Ramos (cell line): ENCODE measurements at regions not wholly inside any gene's neighbourhood (a gene's known extent, or its start where the extent isn't known, plus 50 kb on each side); places are given as distances from the start of the nearest gene placed in this dataset.

ENCODE experiments used
- in situ Hi-C: fragments of 300-500 bp; cut with MboI; formaldehyde crosslinking; loops from one replicate; pipeline ENCODE4 v1.14.3; 2022; ENCODE audit warnings: low sequenced_read_pairs; ENCODE audit not compliant: unreplicated experiment

DNA sequence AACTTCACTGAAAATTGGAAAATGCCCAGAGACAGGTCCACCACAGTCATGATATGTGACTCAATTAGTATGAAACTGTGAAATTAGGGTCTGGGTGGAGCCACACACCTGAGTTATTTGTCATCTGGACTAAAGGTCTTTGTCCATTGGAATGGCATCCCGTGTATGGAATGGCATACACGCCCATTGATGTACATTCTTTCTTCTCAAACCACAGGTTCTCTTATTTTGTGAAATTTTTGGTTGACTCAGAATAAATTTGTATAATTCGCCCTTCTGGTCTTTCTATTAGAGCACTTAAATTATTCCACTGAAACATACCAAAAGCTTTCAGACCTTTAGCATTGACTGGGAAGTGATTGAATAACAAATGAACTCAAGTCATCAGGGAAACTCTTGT, 66.8 kb upstream of the UBE2E1 start:
- in situ Hi-C loops: no loop called here

DNA sequence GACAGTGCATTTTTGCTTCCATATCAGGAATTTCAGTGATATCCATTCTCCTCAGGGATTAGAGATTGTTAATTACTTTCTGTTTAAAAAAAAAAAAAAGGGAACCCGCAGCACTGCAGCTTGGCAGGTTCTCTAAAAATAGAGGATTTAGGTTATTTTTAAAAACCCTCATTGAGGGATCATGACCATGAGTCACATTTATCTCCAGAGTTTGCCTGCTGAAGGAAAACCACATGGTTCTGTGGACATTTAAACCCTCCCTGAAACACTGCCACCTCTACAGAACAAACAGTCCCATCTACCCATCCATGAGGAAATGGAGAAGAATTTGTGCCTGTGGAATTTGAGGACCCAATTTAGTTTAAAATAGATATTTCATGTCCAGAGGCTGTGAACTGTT, 66.2 kb upstream of the UBE2E1 start:
- in situ Hi-C loops: no loop called here

DNA sequence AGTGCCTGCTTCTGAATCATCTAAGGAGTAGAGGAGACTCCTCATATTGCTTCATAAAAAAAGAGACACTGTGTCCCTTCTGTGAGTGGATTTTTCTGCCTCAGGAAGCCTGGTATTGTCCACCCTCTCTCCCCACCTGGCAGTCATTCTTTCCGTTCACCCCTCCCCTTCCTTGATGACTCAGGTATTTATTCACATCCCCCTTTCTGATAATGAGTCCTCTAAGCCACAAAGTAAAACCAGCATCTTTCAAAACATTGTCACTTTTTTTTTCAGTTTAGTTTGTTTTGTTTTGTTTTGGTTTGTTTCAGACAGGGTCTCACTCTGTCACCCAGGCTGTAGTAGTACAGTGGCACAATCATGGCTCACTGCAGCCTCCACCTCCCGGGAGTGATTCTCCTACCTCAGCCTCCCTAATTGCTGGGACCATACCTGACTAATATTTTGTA, 65.2 kb upstream of the UBE2E1 start:
- in situ Hi-C loops: no loop called here

GRCh38 chr3:23741036-23741706, 64.6 kb upstream of the UBE2E1 start:
- in situ Hi-C loops: no loop called here

DNA sequence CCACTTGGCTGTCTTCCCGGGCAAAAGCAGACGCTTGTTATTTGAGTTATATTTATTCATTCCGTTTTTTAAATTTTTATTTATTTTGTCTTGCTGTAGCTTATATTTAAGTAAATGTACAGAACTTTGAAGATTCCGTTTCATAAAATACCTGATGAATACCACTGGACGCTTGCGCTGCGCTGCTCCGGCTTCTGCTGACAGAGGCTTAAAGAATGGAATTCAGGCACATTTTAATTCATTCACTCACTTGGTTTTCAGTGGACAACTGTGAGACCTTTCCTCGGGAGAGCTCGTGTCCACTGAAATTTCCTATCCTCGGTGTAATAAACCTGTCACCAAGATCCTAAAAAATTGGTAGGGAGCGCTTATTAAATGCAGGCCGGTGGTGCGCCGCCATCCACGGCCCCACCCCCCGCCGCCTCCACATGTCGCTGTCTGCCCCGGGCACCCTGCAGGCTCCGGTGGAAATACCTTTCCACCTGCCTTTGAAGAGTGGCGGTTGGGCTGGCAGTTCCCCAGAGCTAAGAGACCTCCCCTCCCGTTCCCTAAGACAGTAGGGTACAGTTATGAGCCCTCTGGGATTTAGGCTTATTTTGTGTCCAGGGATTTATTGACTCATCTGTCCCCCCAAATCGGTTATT, 62.5 kb upstream of the UBE2E1 start:
- in situ Hi-C loops: no loop called here

DNA sequence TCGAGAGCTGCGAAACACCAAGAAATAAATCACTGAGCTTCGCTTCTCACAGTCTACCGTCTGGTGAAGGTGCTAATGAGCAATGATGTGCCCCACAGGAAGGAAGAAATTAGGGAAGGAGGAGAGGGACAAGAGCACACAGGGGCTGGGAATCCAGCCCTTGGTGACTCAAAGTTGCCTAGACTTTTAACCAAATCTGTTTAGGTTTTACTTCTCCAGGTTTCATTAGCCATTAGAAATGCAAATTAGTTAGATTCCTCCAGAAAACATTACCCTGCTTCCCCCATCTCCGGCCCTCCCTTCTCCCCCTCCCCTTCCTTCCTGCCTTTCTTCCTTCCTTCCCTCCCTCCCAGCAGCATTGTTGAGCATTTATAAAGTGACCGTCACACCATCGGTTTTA, 59.3 kb upstream of the UBE2E1 start:
- in situ Hi-C loops: no loop called here

DNA sequence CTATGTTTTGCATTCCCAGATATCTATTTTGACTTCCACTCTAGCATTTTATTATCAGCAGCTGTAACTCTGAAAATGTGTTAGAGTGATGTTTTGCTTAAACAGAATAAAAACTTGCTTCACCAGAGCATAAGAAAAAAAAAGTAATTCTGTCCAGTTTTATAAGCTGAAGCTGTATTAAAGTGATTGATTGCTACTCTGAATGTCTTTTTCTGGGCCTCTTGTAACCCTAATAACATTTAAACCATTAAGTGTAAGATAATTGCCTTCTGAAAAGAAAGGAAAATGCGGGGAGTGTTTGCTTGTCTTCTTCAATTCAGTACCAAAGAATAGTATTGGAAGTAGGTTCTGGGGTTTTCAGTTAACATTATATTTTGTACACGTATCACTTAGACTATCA, 57.9 kb upstream of the UBE2E1 start:
- in situ Hi-C loops: no loop called here

DNA sequence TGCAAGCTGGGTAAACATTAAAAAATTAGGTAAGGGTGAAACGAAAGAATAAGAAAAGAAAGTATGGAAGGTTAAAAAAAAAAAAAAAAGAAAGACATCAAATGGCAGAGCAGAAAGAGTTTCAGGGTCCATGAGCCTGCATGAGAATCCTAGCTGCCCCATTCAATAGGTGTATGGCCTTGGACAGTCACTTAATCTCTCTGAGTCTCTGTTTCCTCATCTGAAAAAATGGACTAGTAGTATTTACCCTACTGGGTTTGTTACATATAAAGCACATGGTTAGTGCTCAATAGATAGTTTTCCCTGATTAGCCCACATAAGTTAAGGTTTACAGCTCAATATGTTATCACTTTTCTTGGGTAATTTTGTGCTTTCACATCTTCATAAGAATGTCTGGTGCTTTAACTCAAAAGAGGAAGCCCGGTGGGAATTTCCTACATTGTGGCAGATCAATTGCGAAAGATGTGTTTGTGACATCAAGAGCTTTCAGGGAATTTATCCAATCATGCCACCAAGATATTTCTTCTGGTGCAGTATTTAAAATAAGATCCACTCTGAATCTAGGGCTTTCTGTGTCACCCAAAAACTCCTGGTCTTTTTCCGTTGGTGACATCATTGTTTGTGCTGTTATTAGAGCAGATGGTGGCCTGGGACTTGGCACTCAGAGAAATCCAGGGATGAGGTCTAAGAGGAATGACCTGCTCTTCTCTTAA, 57.2 kb upstream of the UBE2E1 start:
- in situ Hi-C loops: no loop called here

- in situ Hi-C loops: no loop called here
Observed at GRCh38 chr3:23749609-23750008, 56.1 kb upstream of the UBE2E1 start.

DNA sequence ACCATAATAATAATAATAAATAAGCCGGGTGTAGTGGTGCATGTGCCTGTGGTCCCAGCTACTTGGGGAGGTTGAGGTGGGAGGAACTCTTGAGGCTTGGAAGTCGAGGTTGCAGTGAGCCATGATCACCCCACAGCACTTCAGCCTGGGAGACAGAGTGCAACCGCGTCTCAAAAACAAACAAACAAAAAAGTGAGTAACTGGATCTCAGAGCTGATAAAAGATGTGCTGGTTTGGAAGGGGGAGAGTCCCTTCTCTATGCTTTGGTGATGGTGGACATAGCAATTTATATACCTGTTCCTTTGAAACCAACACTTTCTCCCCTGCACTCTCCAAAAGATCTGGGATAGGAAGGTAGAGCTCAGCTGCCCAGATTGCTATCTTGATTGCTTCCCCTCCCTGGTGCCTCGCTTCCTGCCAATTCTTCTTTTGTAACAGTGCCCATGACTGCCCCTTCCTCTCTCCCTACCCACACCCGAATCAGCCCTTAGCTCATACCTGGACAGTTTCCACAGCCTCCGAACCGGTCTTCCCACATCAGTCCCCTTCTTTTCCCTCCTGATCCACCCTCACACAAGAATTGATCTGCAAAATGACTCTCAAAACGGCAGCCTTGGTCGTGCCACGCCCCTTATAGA, 55.1 kb upstream of the UBE2E1 start:
- in situ Hi-C loops: no loop called here

DNA sequence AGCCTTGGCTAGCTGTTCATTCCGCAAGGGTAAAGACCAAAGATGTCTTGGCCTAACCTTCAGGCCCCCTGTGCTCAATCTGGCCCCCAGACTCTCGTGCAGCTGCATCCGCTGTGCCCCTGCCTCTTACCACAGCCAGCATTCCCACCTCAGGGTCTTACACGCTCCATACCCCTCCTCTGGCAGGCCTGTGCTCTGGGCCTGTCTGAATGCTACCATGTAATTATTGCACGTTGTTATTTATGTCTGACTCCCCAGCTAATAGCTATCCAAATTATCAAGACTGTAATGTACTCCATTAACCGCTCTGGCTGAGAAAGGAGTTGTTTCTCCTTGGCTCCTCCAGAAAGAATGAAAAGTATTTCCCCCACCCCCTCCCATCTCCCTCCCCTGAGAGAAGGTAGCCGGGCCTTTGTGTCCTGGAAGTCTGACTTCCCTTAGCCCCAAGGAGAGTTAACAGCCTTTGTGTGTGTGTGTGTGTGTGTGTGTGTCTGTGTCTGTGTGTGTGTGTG, 54.5 kb upstream of the UBE2E1 start:
- in situ Hi-C loops: no loop called here

GRCh38 chr3:23752126-23752525, 53.6 kb upstream of the UBE2E1 start:
- in situ Hi-C loops: no loop called here

DNA sequence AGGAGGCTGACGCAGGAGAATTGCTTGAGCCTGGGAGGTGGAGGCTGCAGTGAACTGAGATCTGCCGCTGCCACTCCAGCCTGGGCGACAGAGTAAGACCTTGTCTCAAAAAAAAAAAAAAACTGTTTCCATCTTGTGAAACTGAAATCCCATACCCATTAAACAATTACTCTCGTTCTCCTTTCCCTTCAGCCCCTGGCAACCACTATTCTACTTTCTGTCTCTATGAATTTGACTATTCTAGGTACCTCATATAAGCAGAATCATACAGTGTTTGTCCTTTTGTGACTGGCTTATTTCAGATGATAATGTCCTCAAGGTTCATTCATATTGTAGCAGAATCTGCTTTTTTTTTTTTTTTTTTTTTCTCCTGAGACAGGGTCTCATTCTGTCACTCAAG, 51.5 kb upstream of the UBE2E1 start:
- in situ Hi-C loops: no loop called here
